H9 (cell line): ENCODE measurements at regions not wholly inside any gene's neighbourhood (a gene's known extent, or its start where the extent isn't known, plus 50 kb on each side); places are given as distances from the start of the nearest gene placed in this dataset.
"Not testable (repeated sequence)": the region's sequence is repeated elsewhere in the genome, so short reads cannot be mapped to it uniquely, and the experiment has no call there.

Source experiments
- DNase-seq: peaks from one replicate; pipeline ENCODE4 v3.0.0-alpha.2; 2017
- H2AFZ ChIP-seq: one replicate; pipeline ENCODE4 v1.6.1; 2013; ENCODE audit warnings: mild to moderate bottlenecking, low read length, control low read depth, moderate library complexity
- H2AK5ac ChIP-seq: 2 replicates; pipeline ENCODE4 v1.6.1; 2013; ENCODE audit warnings: low read length, control low read depth, mixed read lengths; ENCODE audit not compliant: insufficient read length
- H2BK120ac ChIP-seq: one replicate; pipeline ENCODE4 v1.6.1; 2013; ENCODE audit warnings: low read depth, mild to moderate bottlenecking, low read length, control low read depth, inconsistent platforms; ENCODE audit not compliant: poor library complexity, severe bottlenecking
- H2BK12ac ChIP-seq: 2 replicates; pipeline ENCODE4 v1.6.1; 2013; ENCODE audit warnings: low read length, control low read depth, mixed read lengths, low read depth; ENCODE audit not compliant: insufficient read length
- H2BK15ac ChIP-seq: 2 replicates; pipeline ENCODE4 v1.6.1; 2013; ENCODE audit warnings: low read depth, low read length, control low read depth
- H2BK20ac ChIP-seq: one replicate; pipeline ENCODE4 v1.6.1; 2013; ENCODE audit warnings: low read depth, mild to moderate bottlenecking, low read length, control low read depth, inconsistent platforms; ENCODE audit not compliant: poor library complexity, severe bottlenecking
- H2BK5ac ChIP-seq: 2 replicates; pipeline ENCODE4 v1.6.1; 2013; ENCODE audit warnings: low read length, control low read depth, mixed read lengths; ENCODE audit not compliant: insufficient read length
- H3K14ac ChIP-seq: 2 replicates; pipeline ENCODE4 v1.6.1; 2013; ENCODE audit warnings: low read length, control low read depth; ENCODE audit not compliant: insufficient read depth
- H3K18ac ChIP-seq: 2 replicates; pipeline ENCODE4 v1.6.1; 2013; ENCODE audit warnings: low read depth, mild to moderate bottlenecking, mixed read lengths, low read length, control low read depth; ENCODE audit not compliant: insufficient read length
- H3K23ac ChIP-seq: 2 replicates; pipeline ENCODE4 v1.6.1; 2013; ENCODE audit warnings: low read length, control low read depth, mixed read lengths, low read depth; ENCODE audit not compliant: insufficient read length
- H3K23me2 ChIP-seq: 2 replicates; pipeline ENCODE4 v1.6.1; 2013; ENCODE audit warnings: low read depth, mild to moderate bottlenecking, mixed read lengths, low read length, control low read depth; ENCODE audit not compliant: insufficient read length, poor library complexity, severe bottlenecking
- H3K27ac ChIP-seq: 2 replicates; pipeline ENCODE4 v1.5.1; 2013; ENCODE audit warnings: low read length, control low read depth, mixed read lengths, low read depth; ENCODE audit not compliant: insufficient read length
- H3K27me3 ChIP-seq: 2 replicates; pipeline ENCODE4 v1.6.1; 2013; ENCODE audit warnings: low read length, control low read depth, inconsistent platforms; ENCODE audit not compliant: insufficient read depth
- H3K4ac ChIP-seq: 2 replicates; pipeline ENCODE4 v1.6.1; 2013; ENCODE audit warnings: low read depth, mild to moderate bottlenecking, control low read depth, inconsistent platforms, low read length, moderate library complexity
- H3K4me1 ChIP-seq: 2 replicates; pipeline ENCODE4 v1.6.1; 2013; ENCODE audit warnings: low read length, control low read depth, inconsistent platforms; ENCODE audit not compliant: insufficient read depth
- H3K4me2 ChIP-seq: 2 replicates; pipeline ENCODE4 v1.6.1; 2013; ENCODE audit warnings: low read length, control low read depth, mixed read lengths; ENCODE audit not compliant: insufficient read length, insufficient read depth
- H3K56ac ChIP-seq: 2 replicates; pipeline ENCODE4 v1.6.1; 2013; ENCODE audit warnings: low read depth, mild to moderate bottlenecking, mixed read lengths, low read length, control low read depth; ENCODE audit not compliant: insufficient read length
- H3K79me1 ChIP-seq: 2 replicates; pipeline ENCODE4 v1.6.1; 2013; ENCODE audit warnings: low read depth, mild to moderate bottlenecking, moderate library complexity, low read length, control low read depth, inconsistent platforms; ENCODE audit not compliant: insufficient read depth, poor library complexity, severe bottlenecking
- H3K79me2 ChIP-seq: 2 replicates; pipeline ENCODE4 v1.6.1; 2013; ENCODE audit warnings: low read length, control low read depth, inconsistent platforms; ENCODE audit not compliant: insufficient read depth
- H3K9ac ChIP-seq: 2 replicates; pipeline ENCODE4 v1.6.1; 2013; ENCODE audit warnings: low read length, control low read depth, mixed read lengths; ENCODE audit not compliant: insufficient read length; ENCODE audit errors: extremely low read depth
- H3K9me3 ChIP-seq: one replicate; pipeline ENCODE4 v1.6.1; 2013; ENCODE audit warnings: low read depth, low read length, inconsistent platforms; ENCODE audit not compliant: control insufficient read depth
- H3T11ph ChIP-seq: one replicate; pipeline ENCODE4 v1.6.1; 2013; ENCODE audit warnings: mild to moderate bottlenecking, low read length, control low read depth, inconsistent platforms
- H4K20me1 ChIP-seq: one replicate; pipeline ENCODE4 v1.6.1; 2013; ENCODE audit not compliant: control insufficient read depth, insufficient read length, insufficient read depth
- H4K5ac ChIP-seq: 2 replicates; pipeline ENCODE4 v1.6.1; 2013; ENCODE audit warnings: low read depth, mild to moderate bottlenecking, mixed read lengths, low read length, control low read depth; ENCODE audit not compliant: insufficient read length
- H4K8ac ChIP-seq: replicated peaks from 2 replicates; pipeline ENCODE4 v1.6.1; 2013; ENCODE audit warnings: low read length, control low read depth, mixed read lengths, low read depth; ENCODE audit not compliant: insufficient read length
- H4K91ac ChIP-seq: 2 replicates; pipeline ENCODE4 v1.6.1; 2013; ENCODE audit warnings: low read depth, mild to moderate bottlenecking, moderate library complexity, mixed read lengths, low read length, control low read depth; ENCODE audit not compliant: insufficient read length
- H3K27ac Mint-ChIP-seq, 3 experiments: 2 replicates in 2 of 3; 3 replicates in 1 of 3; pipeline ENCODE4 v1.8.0; 2020 to 2021; ENCODE audit warnings: mixed read lengths in 3 of 3, mild to moderate bottlenecking in 1 of 3, moderate library complexity in 1 of 3
- H3K27me3 Mint-ChIP-seq: 2 replicates; pipeline ENCODE4 v1.8.0; 2021; ENCODE audit warnings: low read depth, mild to moderate bottlenecking, moderate library complexity, mixed read lengths
- H3K36me3 Mint-ChIP-seq, 3 experiments: 2 replicates in 2 of 3; 3 replicates in 1 of 3; pipeline ENCODE4 v1.8.0; 2020 to 2021; ENCODE audit warnings: low read depth in 3 of 3, mixed read lengths in 3 of 3; ENCODE audit not compliant: insufficient read depth in 1 of 3
- H3K4me1 Mint-ChIP-seq, 2 experiments: 2 replicates each; pipeline ENCODE4 v1.8.0; 2020; ENCODE audit warnings: mixed read lengths in 2 of 2
- H3K4me3 Mint-ChIP-seq, 2 experiments: 2 replicates in 1 of 2; 3 replicates in 1 of 2; pipeline ENCODE4 v1.8.0; 2020 to 2021; ENCODE audit warnings: mild to moderate bottlenecking in 2 of 2, mixed read lengths in 2 of 2, moderate library complexity in 1 of 2
- H3K9me3 Mint-ChIP-seq, 2 experiments: 2 replicates in 1 of 2; 3 replicates in 1 of 2; pipeline ENCODE4 v1.8.0; 2020; ENCODE audit warnings: mild to moderate bottlenecking in 2 of 2, mixed read lengths in 2 of 2, moderate library complexity in 1 of 2
- CTCF ChIP-seq: fragments of 200-600 bp; sonication (generic); conservative IDR thresholded peaks from 3 replicates; pipeline ENCODE4 v1.8.0; 2021; ENCODE audit warnings: antibody characterized with exemption, mild to moderate bottlenecking
- WGBS: extraction: QIAGEN DNeasy Blood & Tissue Kit; methylation state at CpG from one replicate; pipeline ENCODE4 v1.1.7; 2013; ENCODE audit warnings: missing lambda C conversion rate, low lambda C conversion rate, mixed read lengths; ENCODE audit not compliant: insufficient read length; ENCODE audit errors: extremely low coverage; 5-methylcytosine and 5-hydroxymethylcytosine counted together

- H3K79me1 ChIP-seq: no peaks in the 10 kb centered on the region
- H2BK120ac ChIP-seq: no peak overlapping the region
- H3T11ph ChIP-seq: no peak overlapping the region
- no peak overlapping the region for H4K8ac ChIP-seq
- H2AK5ac ChIP-seq: no peak overlapping the region
- no peaks in the 10 kb centered on the region for H3K4me1 ChIP-seq
- no peak overlapping the region for H3K27ac ChIP-seq
- no peak overlapping the region for H4K91ac ChIP-seq
- no peak overlapping the region for H4K5ac ChIP-seq
- DNase-seq: no peak
- no peak overlapping the region for H3K9ac ChIP-seq
- no peak for TF ChIP-seq CTCF
- peaks cover 0 to 5% (median 0%) of the 10 kb centered on the region in 3 experiments; a peak in 3 of 7 replicates for H3K36me3 Mint-ChIP-seq
- H3K23me2 ChIP-seq: no peaks in the 10 kb centered on the region
- peak overlapping the region; percentile 86 for H2AFZ ChIP-seq
- H3K4me1 Mint-ChIP-seq: no peaks in the 10 kb centered on the region
- H3K18ac ChIP-seq: no peak overlapping the region
- no peak overlapping the region for H2BK12ac ChIP-seq
- peaks cover 6 to 10% of the 10 kb centered on the region in 2 experiments; a peak in 2 of 5 replicates for H3K9me3 Mint-ChIP-seq
- no peaks in the 10 kb centered on the region for H4K20me1 ChIP-seq
- no peaks in the 10 kb centered on the region for H3K27me3 Mint-ChIP-seq
- no CpG with 5 or more reads among the region's 3 CpGs for WGBS
- no peak overlapping the region for H3K23ac ChIP-seq
- H3K27ac Mint-ChIP-seq: no peak overlapping the region
- H3K56ac ChIP-seq: no peak overlapping the region
- no peak overlapping the region for H2BK5ac ChIP-seq
- H3K9me3 ChIP-seq: no peaks in the 10 kb centered on the region
- no peak overlapping the region for H3K14ac ChIP-seq
- no peak overlapping the region for H3K4me3 Mint-ChIP-seq
- H3K4ac ChIP-seq: no peak overlapping the region
- no peak overlapping the region for H2BK15ac ChIP-seq
- no peaks in the 10 kb centered on the region for H3K27me3 ChIP-seq
- H2BK20ac ChIP-seq: no peak overlapping the region
- H3K79me2 ChIP-seq: no peaks in the 10 kb centered on the region
- H3K4me2 ChIP-seq: no peak overlapping the region
Measured at GRCh38 chr16:10300905-10301304, 85.0 kb upstream of the ATF7IP2 start.

GRCh38 chr16:10301547-10301946, 84.3 kb upstream of the ATF7IP2 start:
- not testable (repeated sequence) for H2BK20ac ChIP-seq, H3K27ac ChIP-seq, H2BK120ac ChIP-seq, H4K8ac ChIP-seq, H3K27me3 ChIP-seq, DNase-seq, H3K23me2 ChIP-seq, H3K14ac ChIP-seq, H3K27me3 Mint-ChIP-seq, H3K4me1 ChIP-seq, H2AK5ac ChIP-seq, H4K5ac ChIP-seq, H3K4me1 Mint-ChIP-seq, H2BK5ac ChIP-seq, H2BK12ac ChIP-seq, H3K18ac ChIP-seq, H3K23ac ChIP-seq, H3K4me2 ChIP-seq, H3K27ac Mint-ChIP-seq, H3K4ac ChIP-seq, H3K9ac ChIP-seq, H3K4me3 Mint-ChIP-seq, H3K79me2 ChIP-seq, H3K79me1 ChIP-seq, H2BK15ac ChIP-seq, H3T11ph ChIP-seq, H4K20me1 ChIP-seq, H3K56ac ChIP-seq, H4K91ac ChIP-seq, H3K9me3 ChIP-seq, H3K36me3 Mint-ChIP-seq, H2AFZ ChIP-seq
- no CpG with 5 or more reads among the region's 6 CpGs for WGBS
- peaks cover 6 to 10% of the 10 kb centered on the region in 2 experiments; a peak in 2 of 5 replicates for H3K9me3 Mint-ChIP-seq
